Stimulated activated naive CD8-positive, alpha-beta T cell treated with anti-CD3 and anti-CD28 coated beads, Interleukin-15, amount 100 ng/mL, for 72 hours (primary cell): ENCODE measurements at regions not wholly inside any gene's neighbourhood (a gene's known extent, or its start where the extent isn't known, plus 50 kb on each side); places are given as distances from the start of the nearest gene placed in this dataset.

Source experiments
- ATAC-seq: fragments of 150-1000 bp; cut with Tn5 transposase; 2 replicates; pipeline ENCODE4 v1.10.0; 2021; ENCODE audit warnings: mild to moderate bottlenecking, moderate library complexity
- DNase-seq, 2 donors: peaks; one replicate each; pipeline ENCODE4 v3.0.0; 2021 to 2022
- H3K27ac Mint-ChIP-seq, 2 donors: one replicate each; pipeline ENCODE4 v1.8.0; 2022; ENCODE audit warnings: mild to moderate bottlenecking in 2 of 2, mixed read lengths in 2 of 2, moderate library complexity in 2 of 2
- H3K27me3 Mint-ChIP-seq: one replicate; pipeline ENCODE4 v1.8.0; 2022; ENCODE audit warnings: mixed read lengths
- H3K4me1 Mint-ChIP-seq: one replicate; pipeline ENCODE4 v1.8.0; 2022; ENCODE audit warnings: mild to moderate bottlenecking, mixed read lengths
- H3K4me3 Mint-ChIP-seq, 2 donors: one replicate each; pipeline ENCODE4 v1.8.0; 2022; ENCODE audit warnings: mild to moderate bottlenecking in 2 of 2, mixed read lengths in 2 of 2, moderate library complexity in 1 of 2
- H3K9me3 Mint-ChIP-seq, 2 donors: one replicate each; pipeline ENCODE4 v1.8.0; 2022; ENCODE audit warnings: mixed read lengths in 2 of 2

- no peak for ATAC-seq
- H3K27ac Mint-ChIP-seq: no peak overlapping the region
- no peaks in the 10 kb centered on the region for H3K4me1 Mint-ChIP-seq
- H3K27me3 Mint-ChIP-seq: no peaks in the 10 kb centered on the region
- peaks cover 9 to 14% of the 10 kb centered on the region in 2 donors for H3K9me3 Mint-ChIP-seq
- no peak for DNase-seq
- H3K4me3 Mint-ChIP-seq: no peak overlapping the region
Observed at GRCh38 chr5:167889276-167889675, 402.2 kb upstream of the WWC1 start.

- Mint-ChIP-seq H3K9me3 (peaks cover 13 to 14% of the 10 kb centered on the region in 2 donors), H3K27ac (no peak overlapping the region), H3K27me3 (no peaks in the 10 kb centered on the region), H3K4me1 (no peaks in the 10 kb centered on the region), H3K4me3 (no peak overlapping the region)
- no peak for DNase-seq
- ATAC-seq: no peak
Observed at GRCh38 chr5:167892352-167893115, 398.9 kb upstream of the WWC1 start.

GRCh38 chr5:167893271-167893670, 398.2 kb upstream of the WWC1 start:
- no peaks in the 10 kb centered on the region for H3K27me3 Mint-ChIP-seq
- ATAC-seq: no peak
- no peak for DNase-seq
- no peak overlapping the region for H3K4me3 Mint-ChIP-seq
- H3K4me1 Mint-ChIP-seq: no peaks in the 10 kb centered on the region
- peaks cover 13 to 14% of the 10 kb centered on the region in 2 donors for H3K9me3 Mint-ChIP-seq
- no peak overlapping the region for H3K27ac Mint-ChIP-seq

DNA sequence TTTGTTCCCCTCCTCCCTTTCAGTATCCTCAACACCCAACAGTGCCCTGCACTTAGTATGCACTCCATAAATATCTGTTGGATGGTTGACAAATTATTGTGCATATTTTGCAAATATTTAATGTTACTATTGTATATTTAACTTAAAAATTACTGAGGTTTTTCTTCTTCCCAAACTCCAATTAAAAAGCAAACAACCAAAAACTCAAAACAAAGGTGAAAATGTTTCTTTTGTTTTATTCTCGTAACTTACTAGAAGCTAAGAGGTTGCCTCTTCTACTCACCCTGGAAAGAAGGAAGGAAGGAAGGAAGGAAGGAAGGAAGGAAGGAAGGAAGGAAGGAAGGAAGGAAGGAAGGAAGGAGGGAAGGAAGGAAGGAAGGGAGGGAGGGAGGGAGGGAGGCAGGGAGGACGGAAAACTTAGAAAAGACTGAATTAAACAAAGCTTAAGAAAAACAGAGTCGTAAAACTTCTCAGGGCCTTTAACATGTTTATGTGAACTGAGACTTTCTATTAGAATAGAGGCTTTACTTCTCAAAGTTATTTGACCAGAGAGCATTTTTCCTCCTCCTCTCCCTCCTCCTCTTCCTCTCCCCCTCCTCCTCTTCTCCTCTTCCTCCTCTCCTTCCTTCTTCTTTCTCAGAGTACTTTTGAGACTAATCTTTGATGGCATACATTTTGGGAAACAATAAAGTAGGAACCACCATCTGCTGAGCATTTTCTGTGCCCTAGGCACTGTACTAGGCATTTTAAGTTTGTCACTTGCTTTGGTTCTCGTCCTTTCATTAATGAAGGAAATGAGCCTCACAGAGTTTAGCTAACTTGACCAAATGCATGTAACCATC, 396.6 kb upstream of the WWC1 start:
- ATAC-seq (no peak), DNase-seq (no peak)
- Mint-ChIP-seq H3K9me3 (peaks cover 10 to 14% of the 10 kb centered on the region in 2 donors), H3K4me1 (no peaks in the 10 kb centered on the region), H3K27me3 (no peaks in the 10 kb centered on the region), H3K4me3 (no peak overlapping the region), H3K27ac (no peak overlapping the region)

DNA sequence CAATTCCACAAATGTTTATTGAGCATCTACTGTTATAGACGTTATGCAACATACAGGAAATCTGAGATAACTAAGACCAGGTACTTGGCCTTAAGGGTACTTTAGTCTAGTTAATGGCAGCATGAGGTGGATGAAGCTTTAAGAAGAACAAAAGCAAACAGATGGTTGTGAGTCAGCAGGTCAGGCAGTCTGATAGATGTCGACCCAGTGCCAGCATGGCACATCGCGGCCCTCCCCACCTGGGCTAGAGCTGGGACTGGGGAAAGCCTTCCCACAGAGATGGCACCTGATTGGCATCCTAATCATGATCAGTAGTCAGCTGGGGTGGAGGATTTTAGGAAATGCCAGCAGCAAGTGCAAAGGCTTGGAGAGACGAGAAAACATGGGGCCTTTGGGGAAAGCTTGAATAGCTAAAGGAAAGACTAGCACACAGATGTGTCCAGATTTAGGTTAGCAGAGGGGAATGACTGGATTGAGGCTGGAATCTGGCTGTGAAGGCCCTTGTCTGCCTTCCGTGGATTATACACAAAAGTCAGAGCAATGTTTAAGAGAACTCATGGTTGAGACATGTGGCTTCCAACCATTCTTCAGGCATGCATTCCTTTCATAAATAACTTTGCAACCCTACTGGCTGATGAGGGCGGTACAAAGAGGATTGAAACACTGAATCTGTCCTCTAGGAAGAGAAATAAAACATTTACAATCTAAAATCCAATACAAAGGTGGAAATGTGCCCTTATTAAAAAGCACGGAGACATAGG, 395.4 kb upstream of the WWC1 start:
- no peak overlapping the region for H3K27ac Mint-ChIP-seq
- DNase-seq (no peak), ATAC-seq (no peak)
- no peak overlapping the region for H3K4me3 Mint-ChIP-seq
- H3K27me3 Mint-ChIP-seq: no peaks in the 10 kb centered on the region
- H3K9me3 Mint-ChIP-seq: peaks cover 10 to 14% of the 10 kb centered on the region in 2 donors
- no peaks in the 10 kb centered on the region for H3K4me1 Mint-ChIP-seq

DNA sequence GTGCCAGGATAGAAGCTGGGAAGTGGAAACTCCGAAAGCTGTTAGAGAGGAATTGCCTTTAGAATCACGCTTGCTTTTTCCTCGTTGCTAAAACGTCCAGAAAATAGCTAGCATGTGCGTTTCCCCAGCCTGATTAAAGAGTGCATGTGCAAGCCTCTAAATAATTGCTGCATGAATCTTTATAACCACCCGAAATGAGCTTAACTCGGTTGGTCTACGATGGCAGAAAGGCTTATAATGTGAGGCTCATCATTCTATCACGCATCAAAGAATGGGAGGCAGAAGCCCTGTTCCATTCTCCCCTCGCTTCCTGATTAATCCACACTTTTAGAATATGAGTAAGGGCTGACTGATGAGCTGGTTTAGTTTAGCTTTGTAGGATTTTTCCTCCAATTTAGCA, 394.6 kb upstream of the WWC1 start:
- Mint-ChIP-seq H3K4me1 (no peaks in the 10 kb centered on the region), H3K4me3 (no peak overlapping the region), H3K9me3 (peaks cover 10 to 14% of the 10 kb centered on the region in 2 donors), H3K27me3 (no peaks in the 10 kb centered on the region), H3K27ac (no peak overlapping the region)
- ATAC-seq (no peak), DNase-seq (no peak)

GRCh38 chr5:167897371-167897770, 394.1 kb upstream of the WWC1 start:
- DNase-seq (no peak), ATAC-seq (no peak)
- no peaks in the 10 kb centered on the region for H3K4me1 Mint-ChIP-seq
- peaks cover 10 to 14% of the 10 kb centered on the region in 2 donors for H3K9me3 Mint-ChIP-seq
- H3K27me3 Mint-ChIP-seq: no peaks in the 10 kb centered on the region
- no peak overlapping the region for H3K4me3 Mint-ChIP-seq
- no peak overlapping the region for H3K27ac Mint-ChIP-seq

- DNase-seq: no peak
- H3K9me3 Mint-ChIP-seq: peaks cover 10 to 14% of the 10 kb centered on the region in 2 donors
- H3K27me3 Mint-ChIP-seq: no peaks in the 10 kb centered on the region
Observed at GRCh38 chr5:167898361-167899042, 392.9 kb upstream of the WWC1 start.

GRCh38 chr5:167899490-167900070, 391.9 kb upstream of the WWC1 start:
- no peaks in the 10 kb centered on the region for H3K4me1 Mint-ChIP-seq
- H3K27ac Mint-ChIP-seq: no peak overlapping the region

More at GRCh38 chr5:167898361-167899042, 392.9 kb upstream of the WWC1 start:
- Mint-ChIP-seq H3K4me1 (no peaks in the 10 kb centered on the region), H3K27ac (no peak overlapping the region), H3K4me3 (no peak overlapping the region)
- no peak for ATAC-seq

DNA sequence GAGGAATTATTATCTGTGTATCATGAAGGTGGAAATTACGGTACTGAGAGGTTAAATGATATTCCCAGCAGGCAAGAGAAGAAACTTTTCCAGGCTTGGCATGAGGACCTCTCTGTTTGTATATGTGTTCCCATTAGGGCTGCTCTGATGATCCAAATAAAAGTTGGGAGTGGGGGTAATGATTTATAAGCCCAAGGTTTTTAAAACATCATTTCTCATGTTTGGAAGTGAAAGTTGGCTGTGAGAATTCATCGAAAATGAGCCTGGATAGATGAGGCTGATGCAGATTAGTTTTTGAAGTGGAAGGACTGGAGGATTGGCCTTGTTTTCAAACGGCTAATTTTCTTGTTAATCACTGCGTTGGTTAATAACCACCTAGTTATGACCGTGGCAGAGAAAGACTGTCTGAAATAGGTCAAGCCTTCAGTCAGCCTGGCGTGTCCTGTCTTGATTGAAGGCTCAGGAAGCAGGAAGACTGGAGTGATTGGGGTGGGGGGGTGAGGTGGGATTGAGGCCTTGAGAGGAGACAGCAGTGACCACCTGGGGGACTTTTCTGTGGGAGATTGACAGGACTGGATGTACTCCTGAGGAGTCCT, 391.0 kb upstream of the WWC1 start:
- Mint-ChIP-seq H3K9me3 (peaks cover 8 to 10% of the 10 kb centered on the region in 2 donors), H3K27ac (no peak overlapping the region), H3K4me1 (no peaks in the 10 kb centered on the region), H3K4me3 (no peak overlapping the region), H3K27me3 (no peaks in the 10 kb centered on the region)
- DNase-seq: no peak
- ATAC-seq: no peak

More at GRCh38 chr5:167899490-167900070, 391.9 kb upstream of the WWC1 start:
- no peaks in the 10 kb centered on the region for H3K27me3 Mint-ChIP-seq
- no peak overlapping the region for H3K4me3 Mint-ChIP-seq
- DNase-seq (no peak), ATAC-seq (no peak)
- H3K9me3 Mint-ChIP-seq: peaks cover 9 to 10% of the 10 kb centered on the region in 2 donors

- no peak for DNase-seq
- Mint-ChIP-seq H3K9me3 (peaks cover 8 to 10% of the 10 kb centered on the region in 2 donors), H3K27me3 (no peaks in the 10 kb centered on the region), H3K27ac (no peak overlapping the region), H3K4me3 (no peak overlapping the region), H3K4me1 (no peaks in the 10 kb centered on the region)
- ATAC-seq: no peak
Observed at GRCh38 chr5:167902298-167902697, 389.1 kb upstream of the WWC1 start.

GRCh38 chr5:167903243-167903642, 388.2 kb upstream of the WWC1 start:
- H3K27ac Mint-ChIP-seq: no peak overlapping the region
- no peak overlapping the region for H3K4me3 Mint-ChIP-seq
- DNase-seq (no peak), ATAC-seq (no peak)
- peaks cover 8 to 10% of the 10 kb centered on the region in 2 donors for H3K9me3 Mint-ChIP-seq
- H3K27me3 Mint-ChIP-seq: no peaks in the 10 kb centered on the region
- H3K4me1 Mint-ChIP-seq: no peaks in the 10 kb centered on the region

GRCh38 chr5:167903659-167904058, 387.8 kb upstream of the WWC1 start:
- peaks cover 5 to 6% of the 10 kb centered on the region in 2 donors for H3K9me3 Mint-ChIP-seq
- no peaks in the 10 kb centered on the region for H3K4me1 Mint-ChIP-seq
- DNase-seq: no peak
- no peak overlapping the region for H3K4me3 Mint-ChIP-seq
- no peaks in the 10 kb centered on the region for H3K27me3 Mint-ChIP-seq
- no peak overlapping the region for H3K27ac Mint-ChIP-seq
- no peak for ATAC-seq

DNA sequence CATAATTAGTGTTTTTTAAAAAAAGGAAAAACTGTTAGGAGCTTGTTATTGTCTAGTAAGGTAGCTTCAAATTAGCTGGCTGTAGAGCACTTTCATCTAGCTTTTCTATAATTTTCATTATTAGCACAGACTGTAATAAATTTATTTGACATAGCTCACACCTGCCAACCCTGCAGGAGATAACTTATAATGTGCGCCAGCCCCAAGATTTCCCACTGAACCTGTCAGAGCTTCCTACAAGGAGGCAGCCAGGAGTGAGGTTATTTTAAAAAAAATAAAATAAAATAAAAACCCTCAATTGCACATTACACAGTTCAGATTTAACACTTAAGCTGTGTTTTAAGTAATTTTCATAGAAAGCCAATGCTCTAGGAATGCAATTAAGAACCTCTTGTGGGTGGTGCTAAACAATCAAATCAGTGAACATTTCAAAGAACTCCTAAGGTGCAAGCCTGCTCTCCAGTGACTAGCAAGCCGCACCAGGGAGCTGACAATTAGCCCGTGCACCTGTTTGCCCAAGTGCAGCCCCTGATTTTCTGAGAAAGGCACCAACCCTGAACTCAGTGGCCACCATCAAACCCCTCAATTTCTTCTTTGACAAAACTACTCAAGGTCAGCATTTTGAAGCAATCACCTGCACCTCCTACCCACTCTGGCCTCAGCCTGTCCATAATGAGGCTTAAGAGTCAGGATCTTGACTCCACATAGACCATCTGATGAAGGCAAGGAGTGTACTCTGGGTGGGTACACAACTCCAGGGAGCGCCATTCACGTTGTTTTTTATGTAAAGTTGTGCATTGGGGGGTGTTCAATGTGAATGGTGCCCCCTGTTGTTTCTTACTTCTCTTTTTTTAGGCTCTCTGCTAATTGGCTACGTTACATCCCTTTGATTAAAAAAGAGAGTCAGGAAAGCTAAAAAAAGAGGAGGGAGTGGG, 385.3 kb upstream of the WWC1 start:
- Mint-ChIP-seq H3K4me1 (no peaks in the 10 kb centered on the region), H3K9me3 (no peaks in the 10 kb centered on the region), H3K27ac (no peak overlapping the region), H3K27me3 (no peaks in the 10 kb centered on the region), H3K4me3 (no peak overlapping the region)
- DNase-seq (no peak), ATAC-seq (no peak)
